Gastrocnemius medialis (tissue), 4 donors: ENCODE measurements at regions not wholly inside any gene's neighbourhood (a gene's known extent, or its start where the extent isn't known, plus 50 kb on each side); places are given as distances from the start of the nearest gene placed in this dataset.

Source experiments
- POLR2A ChIP-seq, 2 donors: fragments of 450-650 bp; IDR thresholded peaks; one replicate each; pipeline ENCODE4 v1.6.1; 2017; ENCODE audit warnings: antibody characterized with exemption in 2 of 2, mild to moderate bottlenecking in 2 of 2, moderate library complexity in 2 of 2
- TF ChIP-seq, protein P1 (sequence below), 5 experiments: fragments of 450-650 bp in 3 of 5; fragments of 200-600 bp in 2 of 5; sonication (generic) in 2 of 5; IDR thresholded peaks in 4 of 5; conservative IDR thresholded peaks in 1 of 5; 1 replicate in 4 of 5; 2 replicates in 1 of 5; pipeline ENCODE4 v1.5.1; 2016 to 2019; ENCODE audit warnings: antibody characterized with exemption in 5 of 5, mild to moderate bottlenecking in 3 of 5, moderate library complexity in 3 of 5

DNA sequence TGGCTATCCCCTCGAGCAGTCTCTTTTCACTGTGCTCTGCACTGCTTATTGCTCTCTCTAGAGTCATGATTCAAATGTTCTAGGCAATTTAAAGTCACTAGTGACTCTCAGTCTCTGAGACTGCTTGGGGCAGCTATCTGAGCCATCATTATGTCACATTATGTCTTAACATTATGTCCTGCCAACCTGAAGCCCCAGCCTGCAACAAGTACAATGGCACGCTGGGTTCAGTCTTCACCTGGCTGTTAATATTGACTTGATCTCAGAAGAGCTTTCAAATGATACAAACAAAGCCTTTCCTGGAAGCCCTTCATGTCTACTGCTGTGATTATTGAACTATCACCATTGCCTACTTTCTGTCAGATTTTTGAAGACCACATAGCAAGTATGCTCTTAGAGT lies 128.1 kb upstream of the GRM7 start:
- TF ChIP-seq, protein P1, sequence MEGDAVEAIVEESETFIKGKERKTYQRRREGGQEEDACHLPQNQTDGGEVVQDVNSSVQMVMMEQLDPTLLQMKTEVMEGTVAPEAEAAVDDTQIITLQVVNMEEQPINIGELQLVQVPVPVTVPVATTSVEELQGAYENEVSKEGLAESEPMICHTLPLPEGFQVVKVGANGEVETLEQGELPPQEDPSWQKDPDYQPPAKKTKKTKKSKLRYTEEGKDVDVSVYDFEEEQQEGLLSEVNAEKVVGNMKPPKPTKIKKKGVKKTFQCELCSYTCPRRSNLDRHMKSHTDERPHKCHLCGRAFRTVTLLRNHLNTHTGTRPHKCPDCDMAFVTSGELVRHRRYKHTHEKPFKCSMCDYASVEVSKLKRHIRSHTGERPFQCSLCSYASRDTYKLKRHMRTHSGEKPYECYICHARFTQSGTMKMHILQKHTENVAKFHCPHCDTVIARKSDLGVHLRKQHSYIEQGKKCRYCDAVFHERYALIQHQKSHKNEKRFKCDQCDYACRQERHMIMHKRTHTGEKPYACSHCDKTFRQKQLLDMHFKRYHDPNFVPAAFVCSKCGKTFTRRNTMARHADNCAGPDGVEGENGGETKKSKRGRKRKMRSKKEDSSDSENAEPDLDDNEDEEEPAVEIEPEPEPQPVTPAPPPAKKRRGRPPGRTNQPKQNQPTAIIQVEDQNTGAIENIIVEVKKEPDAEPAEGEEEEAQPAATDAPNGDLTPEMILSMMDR (IDR thresholded peaks at IDR 0.05 in 4 of 5, conservative IDR thresholded peaks at IDR 0.05 in 1 of 5): no peak
- TF ChIP-seq POLR2A (IDR thresholded peaks at IDR 0.05): no peak
